IPS DF 6.9 (cell line): ENCODE measurements at regions not wholly inside any gene's neighbourhood (a gene's known extent, or its start where the extent isn't known, plus 50 kb on each side); places are given as distances from the start of the nearest gene placed in this dataset.

Experiments
- DNase-seq: peaks from one replicate; pipeline ENCODE4 v3.0.0-alpha.2; 2013; ENCODE audit warnings: low read depth, low spot score
- H3K27ac ChIP-seq: one replicate; pipeline ENCODE4 v1.5.1; 2013; ENCODE audit warnings: low read length, control low read depth
- H3K27me3 ChIP-seq: 2 replicates; pipeline ENCODE4 v1.6.1; 2013; ENCODE audit warnings: mild to moderate bottlenecking, low read length; ENCODE audit not compliant: control insufficient read depth, insufficient read depth
- H3K36me3 ChIP-seq: 2 replicates; pipeline ENCODE4 v1.6.1; 2013; ENCODE audit warnings: low read length; ENCODE audit not compliant: control insufficient read depth, insufficient read depth
- H3K4me1 ChIP-seq: 2 replicates; pipeline ENCODE4 v1.6.1; 2013; ENCODE audit warnings: low read length; ENCODE audit not compliant: control insufficient read depth, insufficient read depth
- H3K4me3 ChIP-seq: 2 replicates; pipeline ENCODE4 v1.5.1; 2013; ENCODE audit warnings: mild to moderate bottlenecking, low read length
- H3K9me3 ChIP-seq: 2 replicates; pipeline ENCODE4 v1.6.1; 2013; ENCODE audit warnings: low read length, inconsistent platforms; ENCODE audit not compliant: control insufficient read depth, insufficient read depth
- WGBS: extraction: QIAGEN DNeasy Blood & Tissue Kit; methylation state at CpG from one replicate; pipeline ENCODE4 v1.1.7; 2013; ENCODE audit warnings: mixed read lengths, missing lambda C conversion rate; ENCODE audit not compliant: insufficient read length, insufficient coverage; 5-methylcytosine and 5-hydroxymethylcytosine counted together

- no peaks in the 10 kb centered on the region for H3K4me1 ChIP-seq
- H3K36me3 ChIP-seq: no peaks in the 10 kb centered on the region; the same call in 1 of the 2 replicates
- WGBS: no CpG with 5 or more reads among the region's 29 CpGs
- H3K4me3 ChIP-seq: no peak overlapping the region
- H3K27me3 ChIP-seq: no peaks in the 10 kb centered on the region
- peaks cover 24% of the 10 kb centered on the region for H3K9me3 ChIP-seq
- DNase-seq: no peak
- no peak overlapping the region for H3K27ac ChIP-seq
These were observed 341.7 kb downstream of the TMEM121 start for GRCh38 chr14:105867961-105868599.

- Histone ChIP-seq H3K27me3 (no peaks in the 10 kb centered on the region), H3K9me3 (peaks cover 7% of the 10 kb centered on the region; the same call in 1 of the 2 replicates), H3K36me3 (no peaks in the 10 kb centered on the region), H3K4me3 (no peak overlapping the region), H3K27ac (no peak overlapping the region), H3K4me1 (no peaks in the 10 kb centered on the region)
- no CpG with 5 or more reads among the region's 3 CpGs for WGBS
- DNase-seq: no peak
These were observed 345.2 kb downstream of the TMEM121 start for GRCh38 chr14:105871590-105871989.

- no peaks in the 10 kb centered on the region for H3K36me3 ChIP-seq
- H3K9me3 ChIP-seq: peaks cover 9% of the 10 kb centered on the region
- no peak for DNase-seq
- H3K27me3 ChIP-seq: no peaks in the 10 kb centered on the region
- H3K4me3 ChIP-seq: no peak overlapping the region
- H3K4me1 ChIP-seq: no peaks in the 10 kb centered on the region
- no peak overlapping the region for H3K27ac ChIP-seq
- no CpG with 5 or more reads among the region's 4 CpGs for WGBS
These were observed 347.6 kb downstream of the TMEM121 start for GRCh38 chr14:105873870-105874512.

DNA sequence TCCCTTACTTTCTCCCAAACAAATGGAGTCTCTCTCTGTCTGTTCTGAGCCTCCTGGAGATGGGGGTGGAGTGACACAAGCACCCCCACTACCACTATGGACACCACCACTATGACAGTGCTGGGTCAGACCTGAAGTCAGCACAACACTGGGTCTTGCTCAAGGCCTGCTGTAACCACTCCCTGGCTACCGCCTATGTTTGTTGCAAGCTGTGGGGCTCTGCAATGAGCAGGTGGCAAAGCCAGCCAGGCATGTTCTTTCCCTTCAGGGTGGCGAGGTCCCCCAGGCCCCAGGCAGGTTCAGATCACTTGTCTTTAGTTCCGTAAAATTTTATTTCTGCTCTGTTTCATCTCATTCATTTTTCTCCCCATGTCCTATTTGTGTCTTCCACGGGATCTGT is 349.8 kb downstream of the TMEM121 start:
- Histone ChIP-seq H3K27ac (no peak overlapping the region), H3K4me3 (no peak overlapping the region), H3K9me3 (peaks cover 14% of the 10 kb centered on the region), H3K27me3 (no peaks in the 10 kb centered on the region), H3K4me1 (no peaks in the 10 kb centered on the region), H3K36me3 (no peaks in the 10 kb centered on the region)
- no peak for DNase-seq
- WGBS: no CpG with 5 or more reads among the region's 4 CpGs

DNA sequence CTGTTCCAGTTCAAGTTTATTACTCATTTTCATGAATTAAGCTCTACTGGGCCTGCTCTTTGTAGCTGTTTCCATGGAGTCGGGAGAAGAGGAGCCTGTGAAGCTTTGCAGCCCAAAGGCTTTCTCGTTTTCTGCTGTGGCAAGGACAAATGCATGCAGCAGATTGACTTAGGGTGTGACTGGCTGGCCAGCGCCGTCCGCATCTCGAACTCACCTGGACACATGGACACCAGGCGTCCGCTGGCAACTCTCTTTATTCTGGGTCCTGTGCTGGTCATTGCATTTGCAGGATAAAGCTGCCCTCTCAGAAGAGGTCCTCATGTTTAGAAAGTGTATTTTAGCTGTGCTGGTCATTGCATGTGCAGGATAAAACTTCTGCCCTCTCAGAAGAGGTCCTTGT is 350.4 kb downstream of the TMEM121 start:
- no peak overlapping the region for H3K27ac ChIP-seq
- H3K4me1 ChIP-seq: no peaks in the 10 kb centered on the region
- no CpG with 5 or more reads among the region's 8 CpGs for WGBS
- no peaks in the 10 kb centered on the region for H3K36me3 ChIP-seq
- no peak overlapping the region for H3K4me3 ChIP-seq
- H3K9me3 ChIP-seq: peaks cover 14% of the 10 kb centered on the region
- DNase-seq: no peak
- H3K27me3 ChIP-seq: no peaks in the 10 kb centered on the region

- H3K36me3 ChIP-seq: no peaks in the 10 kb centered on the region
- no peak overlapping the region for H3K27ac ChIP-seq
- no peaks in the 10 kb centered on the region for H3K4me1 ChIP-seq
- peaks cover 14% of the 10 kb centered on the region for H3K9me3 ChIP-seq
- DNase-seq: no peak
- no peak overlapping the region for H3K4me3 ChIP-seq
- no CpG with 5 or more reads among the region's 9 CpGs for WGBS
- H3K27me3 ChIP-seq: no peaks in the 10 kb centered on the region
These were observed 351.3 kb downstream of the TMEM121 start for GRCh38 chr14:105877645-105878044.

DNA sequence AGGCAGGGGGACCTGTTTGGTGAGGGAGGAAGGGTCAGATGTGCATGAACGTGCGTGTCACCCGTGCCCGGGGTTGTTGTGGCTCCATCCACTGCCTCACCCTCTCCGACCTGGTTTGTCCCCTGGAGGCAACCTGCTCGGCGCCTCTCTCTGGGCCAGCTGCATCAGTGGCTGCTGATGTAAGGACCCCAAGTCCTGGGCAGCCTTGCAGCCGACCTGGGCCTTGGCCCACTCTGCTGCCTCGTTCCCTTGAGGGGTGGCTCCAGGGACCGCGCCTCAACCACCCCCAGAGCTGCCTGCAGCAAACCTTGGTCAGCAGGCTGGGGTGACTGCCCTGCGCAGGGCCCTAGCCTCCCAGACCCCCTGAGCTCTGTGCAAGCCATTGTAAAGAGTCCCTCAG is 351.7 kb downstream of the TMEM121 start:
- peaks cover 16% of the 10 kb centered on the region for H3K9me3 ChIP-seq
- no peak overlapping the region for H3K4me3 ChIP-seq
- no peak for DNase-seq
- no peaks in the 10 kb centered on the region for H3K27me3 ChIP-seq
- no peaks in the 10 kb centered on the region for H3K4me1 ChIP-seq
- H3K27ac ChIP-seq: no peak overlapping the region
- H3K36me3 ChIP-seq: no peaks in the 10 kb centered on the region
- no CpG with 5 or more reads among the region's 12 CpGs for WGBS

- Histone ChIP-seq H3K4me1 (no peaks in the 10 kb centered on the region), H3K4me3 (no peak overlapping the region), H3K36me3 (no peaks in the 10 kb centered on the region), H3K27me3 (no peaks in the 10 kb centered on the region), H3K27ac (no peak overlapping the region), H3K9me3 (peaks cover 18% of the 10 kb centered on the region)
- no peak for DNase-seq
- no CpG with 5 or more reads among the region's 13 CpGs for WGBS
These were observed 352.2 kb downstream of the TMEM121 start for GRCh38 chr14:105878554-105878953.

- Histone ChIP-seq H3K36me3 (no peaks in the 10 kb centered on the region), H3K27ac (no peak overlapping the region), H3K27me3 (no peaks in the 10 kb centered on the region), H3K9me3 (peaks cover 18% of the 10 kb centered on the region), H3K4me3 (no peak overlapping the region), H3K4me1 (no peaks in the 10 kb centered on the region)
- no peak for DNase-seq
- no CpG with 5 or more reads among the region's 7 CpGs for WGBS
These were observed 353.1 kb downstream of the TMEM121 start for GRCh38 chr14:105879503-105879866.

- peaks cover 18% of the 10 kb centered on the region for H3K9me3 ChIP-seq
- no CpG with 5 or more reads among the region's 14 CpGs for WGBS
These were observed 353.6 kb downstream of the TMEM121 start for GRCh38 chr14:105879867-105880561.

More at GRCh38 chr14:105879867-105880561, 353.6 kb downstream of the TMEM121 start:
- no peak for DNase-seq
- Histone ChIP-seq H3K4me3 (no peak overlapping the region), H3K4me1 (no peaks in the 10 kb centered on the region), H3K27ac (no peak overlapping the region), H3K36me3 (no peaks in the 10 kb centered on the region), H3K27me3 (no peaks in the 10 kb centered on the region)
